IPS-11a (cell line): ENCODE measurements at regions not wholly inside any gene's neighbourhood (a gene's known extent, or its start where the extent isn't known, plus 50 kb on each side); places are given as distances from the start of the nearest gene placed in this dataset.

Experiments used
- H3K4me3 ChIP-seq: one replicate; pipeline ENCODE4 v1.5.1; 2013; ENCODE audit warnings: low read depth, low read length, control low read depth

DNA sequence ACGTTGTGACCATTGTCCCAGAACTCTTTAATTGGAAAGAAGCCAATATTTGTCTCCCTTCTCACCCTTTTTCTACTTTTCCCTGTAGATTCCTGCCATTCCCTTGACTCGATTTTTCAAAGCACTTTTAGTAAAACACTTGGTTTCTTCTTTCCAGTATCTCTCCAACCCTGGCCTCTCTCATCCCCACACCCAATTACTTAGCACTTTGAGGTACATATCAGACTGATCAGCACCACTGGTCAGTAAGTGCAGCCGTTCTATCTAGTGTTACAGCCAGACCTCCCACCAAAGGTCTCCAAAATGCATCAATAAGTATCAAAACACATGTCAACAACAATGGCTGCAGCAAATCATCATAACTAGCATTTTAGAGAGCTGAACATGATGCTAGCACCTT lies 141.9 kb downstream of the BTG1 start:
- H3K4me3 ChIP-seq, result no peak overlapping the region

GRCh38 chr12:92002673-92003382 lies 142.8 kb downstream of the BTG1 start:
- H3K4me3 ChIP-seq, result no peak overlapping the region

- no peak overlapping the region for H3K4me3 ChIP-seq
These were observed 143.4 kb downstream of the BTG1 start for GRCh38 chr12:92002195-92002649.

GRCh38 chr12:92000597-92000996 lies 145.0 kb downstream of the BTG1 start:
- H3K4me3 ChIP-seq, result no peak overlapping the region

- no peak overlapping the region for H3K4me3 ChIP-seq
These were observed 145.8 kb downstream of the BTG1 start for GRCh38 chr12:91999823-92000222.

DNA sequence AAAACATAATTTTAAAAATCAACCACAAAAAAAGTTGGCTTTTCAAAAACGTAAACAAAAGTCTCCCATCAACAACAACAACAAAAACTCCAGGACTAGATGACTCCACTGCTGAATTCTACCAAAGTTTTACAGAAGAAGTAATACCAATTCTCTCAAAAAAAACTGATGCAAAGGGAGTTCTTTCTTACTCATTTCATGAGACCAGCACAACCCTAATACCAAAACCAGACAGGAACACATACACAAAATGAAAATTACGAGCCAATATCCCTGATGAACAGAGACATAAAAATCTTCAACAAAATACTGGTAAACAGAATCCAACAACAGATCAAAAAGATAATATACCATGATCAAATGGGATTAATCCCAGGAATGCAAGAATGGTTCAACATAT lies 147.3 kb downstream of the BTG1 start:
- H3K4me3 ChIP-seq, result no peak overlapping the region

GRCh38 chr12:91994208-91994797 lies 151.3 kb downstream of the BTG1 start:
- H3K4me3 ChIP-seq, result no peak overlapping the region

DNA sequence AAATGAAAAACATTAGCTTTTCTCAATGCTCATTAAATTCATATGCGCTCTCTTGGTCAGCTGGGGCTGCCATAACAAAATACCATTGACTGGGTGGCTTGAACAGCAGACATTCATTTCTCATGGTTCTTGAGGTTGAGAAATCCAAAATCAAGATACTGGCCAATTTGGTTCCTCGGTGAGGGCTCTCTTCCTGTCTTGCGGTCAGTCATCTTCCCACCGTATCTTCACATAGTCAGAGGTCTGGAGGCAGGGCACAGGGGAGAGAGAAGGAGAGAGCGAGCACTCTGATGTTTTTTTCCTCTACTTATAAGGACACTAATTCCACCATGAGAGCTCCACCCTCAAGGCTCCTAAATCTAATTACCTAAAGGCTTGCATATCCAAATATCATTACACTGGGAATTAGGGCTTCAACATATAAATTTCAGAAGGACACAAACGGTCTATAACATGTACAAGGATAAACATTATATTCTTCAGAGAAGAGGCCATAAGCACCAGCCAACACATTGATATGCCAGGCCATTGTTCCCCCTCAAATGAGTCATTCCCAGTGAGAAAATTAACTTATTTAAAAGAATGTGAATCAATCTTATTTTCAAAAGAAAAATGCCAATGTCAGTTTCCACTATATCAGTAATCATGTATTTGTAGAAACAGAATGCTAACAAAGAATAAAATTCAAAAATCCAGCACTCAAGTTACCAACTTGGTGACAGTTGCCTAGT lies 152.2 kb downstream of the BTG1 start:
- no peak overlapping the region for H3K4me3 ChIP-seq

DNA sequence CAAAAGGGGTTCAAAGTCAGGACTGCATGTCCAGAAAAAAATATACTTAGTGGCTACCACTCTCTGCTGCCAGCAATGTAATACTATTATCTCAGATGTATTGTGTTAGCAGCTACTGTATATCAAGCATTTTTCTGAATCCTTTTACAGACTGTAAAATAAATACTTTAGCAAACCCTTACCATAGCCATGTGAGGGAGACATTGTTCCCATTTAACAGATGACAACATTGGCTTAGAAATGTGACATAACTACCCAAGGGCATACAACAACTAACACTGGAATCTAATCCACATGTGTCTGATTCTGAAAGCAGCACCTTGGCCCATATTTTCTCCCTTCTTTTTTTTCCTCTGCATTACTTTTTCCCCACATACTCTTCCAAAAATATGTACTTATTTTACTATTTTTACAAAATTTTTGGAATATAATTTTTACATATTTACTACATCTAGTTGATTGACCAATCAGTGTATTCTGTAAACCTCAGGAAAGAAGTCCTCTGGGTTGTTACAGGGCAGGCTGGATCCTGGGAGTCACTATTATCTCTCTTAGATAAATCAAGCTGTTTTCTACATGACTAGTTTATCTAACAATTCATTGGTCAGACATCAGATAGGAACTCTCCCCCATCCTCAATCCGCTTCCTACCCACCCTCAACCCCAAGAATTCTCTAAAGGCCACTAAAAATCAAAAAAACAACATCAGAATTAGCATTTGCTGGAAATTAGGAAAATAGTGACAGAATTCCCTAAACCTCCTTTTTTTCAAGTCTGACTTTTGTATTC lies 154.1 kb downstream of the BTG1 start:
- no peak overlapping the region for H3K4me3 ChIP-seq

DNA sequence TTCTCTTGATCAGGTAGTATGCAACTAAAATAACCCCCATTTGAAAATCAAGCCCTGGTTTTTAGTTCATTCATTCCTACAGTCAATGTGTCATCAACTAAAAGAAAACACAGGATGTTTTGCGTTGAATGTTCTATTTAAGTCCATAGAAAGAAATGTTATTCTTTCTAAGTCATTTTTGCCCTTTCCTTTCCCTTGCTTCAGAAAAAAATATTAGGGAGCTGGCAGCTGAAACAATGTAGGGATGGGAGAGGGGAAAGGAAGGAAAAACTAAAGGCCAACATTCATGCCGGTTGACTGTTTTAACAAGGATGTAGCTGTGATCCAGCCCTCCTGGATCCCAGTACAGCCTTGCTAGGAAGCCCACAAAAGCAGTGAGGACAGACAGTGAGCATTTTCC lies 155.1 kb downstream of the BTG1 start:
- H3K4me3 ChIP-seq, result no peak overlapping the region

GRCh38 chr12:91989143-91989542 lies 156.5 kb downstream of the BTG1 start:
- H3K4me3 ChIP-seq, result no peak overlapping the region

GRCh38 chr12:91988086-91988923 lies 157.3 kb downstream of the BTG1 start:
- H3K4me3 ChIP-seq, result no peak overlapping the region

DNA sequence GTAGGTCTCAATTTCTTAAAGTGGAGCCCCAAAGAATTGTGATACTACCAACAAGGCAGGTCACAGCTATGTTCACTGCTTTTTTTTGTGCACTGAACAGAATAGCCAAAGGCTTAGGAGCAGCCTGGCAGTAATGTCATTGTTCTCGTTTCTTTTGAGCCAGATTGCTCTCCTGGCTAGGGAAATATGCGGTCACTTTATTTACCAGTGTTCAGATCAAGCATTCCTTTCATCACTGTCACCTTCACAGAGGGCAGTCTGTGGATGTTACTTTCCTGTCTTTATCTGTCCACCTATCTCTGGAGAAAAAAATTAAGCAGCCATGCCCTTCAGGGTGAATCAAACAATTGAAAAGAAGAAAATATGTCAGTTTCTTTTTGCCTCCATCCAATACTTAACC lies 159.6 kb downstream of the BTG1 start:
- H3K4me3 ChIP-seq, result no peak overlapping the region

GRCh38 chr12:91985002-91985787 lies 160.5 kb downstream of the BTG1 start:
- H3K4me3 ChIP-seq, result no peak overlapping the region

DNA sequence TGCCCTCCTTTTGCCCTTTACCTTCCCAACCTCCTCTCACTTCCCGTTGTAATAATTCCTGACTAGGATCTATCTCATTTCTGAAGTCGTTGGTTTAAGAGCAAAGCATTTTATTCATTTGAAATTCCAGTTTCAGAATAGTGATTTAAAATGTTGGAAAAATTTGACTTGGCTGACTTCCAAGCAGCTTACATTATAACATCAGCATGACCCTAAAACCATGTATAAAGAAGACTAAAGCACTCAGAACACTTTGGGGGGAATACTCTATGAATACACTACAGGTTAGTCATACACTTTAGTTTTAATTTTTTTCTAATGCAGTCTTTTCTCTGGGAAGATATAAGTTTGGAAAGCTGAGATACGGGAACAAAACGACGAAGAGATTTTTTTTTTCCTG lies 161.1 kb downstream of the BTG1 start:
- no peak overlapping the region for H3K4me3 ChIP-seq

- no peak overlapping the region for H3K4me3 ChIP-seq
These were observed 161.7 kb downstream of the BTG1 start for GRCh38 chr12:91983935-91984334.

DNA sequence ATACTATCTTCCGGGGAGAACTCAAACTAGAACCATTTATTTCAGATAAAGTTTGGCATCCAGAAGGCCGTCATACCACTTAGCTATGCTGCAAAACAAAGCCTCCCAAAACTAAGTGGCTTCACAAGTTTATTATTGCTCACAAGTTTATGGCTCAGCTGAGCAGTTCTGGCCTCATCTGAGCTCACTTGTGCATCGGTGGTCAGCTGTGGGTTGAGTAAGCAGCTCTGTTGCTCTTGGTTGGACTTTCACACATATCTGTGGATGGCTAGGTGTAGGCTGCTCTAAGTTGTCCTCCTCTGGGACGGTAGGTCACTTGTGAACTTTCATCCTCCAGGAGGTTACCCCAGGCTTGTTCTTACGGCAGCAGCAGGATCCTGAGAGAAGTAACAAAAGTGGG lies 162.7 kb downstream of the BTG1 start:
- H3K4me3 ChIP-seq, result no peak overlapping the region

GRCh38 chr12:91980389-91980821 lies 165.2 kb downstream of the BTG1 start:
- no peak overlapping the region for H3K4me3 ChIP-seq

DNA sequence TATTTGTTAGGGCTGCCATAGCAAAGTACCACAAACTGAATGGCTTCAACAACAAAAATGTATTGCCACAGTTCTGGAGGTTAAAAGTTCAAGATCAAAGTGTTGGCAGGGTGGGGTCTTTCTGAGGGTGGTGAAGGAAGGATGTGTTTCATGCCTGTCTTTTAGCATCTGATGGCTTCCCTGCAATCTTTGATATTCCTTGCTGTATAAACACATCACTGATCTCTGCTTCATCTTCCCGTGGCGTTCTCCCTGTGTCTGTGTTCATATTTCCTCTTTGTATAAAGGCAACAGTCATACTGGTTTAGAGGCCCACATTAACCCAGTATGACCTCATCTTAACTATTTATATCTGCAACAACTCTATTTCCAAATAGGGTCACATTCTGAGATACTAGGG lies 167.5 kb downstream of the BTG1 start:
- H3K4me3 ChIP-seq, result no peak overlapping the region

- no peak overlapping the region for H3K4me3 ChIP-seq
These were observed 169.8 kb downstream of the BTG1 start for GRCh38 chr12:91975891-91976290.
